NCI-H1092 treated with DMSO at 0.1 percent for 48 hours (cell line): ENCODE measurements at regions not wholly inside any gene's neighbourhood (a gene's known extent, or its start where the extent isn't known, plus 50 kb on each side); places are given as distances from the start of the nearest gene placed in this dataset.
"Not testable (repeated sequence)": the region's sequence is repeated elsewhere in the genome, so short reads cannot be mapped to it uniquely, and the experiment has no call there.

Experiments
- DNase-seq: peaks from one replicate; lab custom pipeline; 2025; lab: John Stamatoyannopoulos, UW

GRCh38 chr6:22106961-22107360 is 189.9 kb downstream of the PRL start:
- no peak for DNase-seq

- no peak for DNase-seq
These were observed 188.6 kb downstream of the PRL start for GRCh38 chr6:22108199-22108598.

- no peak for DNase-seq
These were observed 186.8 kb downstream of the PRL start for GRCh38 chr6:22110061-22110460.

GRCh38 chr6:22112461-22112860 is 184.4 kb downstream of the PRL start:
- DNase-seq = no peak

GRCh38 chr6:22113026-22113766 is 183.6 kb downstream of the PRL start:
- DNase-seq = no peak

GRCh38 chr6:22115559-22115958 is 181.3 kb downstream of the PRL start:
- DNase-seq = no peak

GRCh38 chr6:22117631-22118030 is 179.2 kb downstream of the PRL start:
- DNase-seq = no peak

GRCh38 chr6:22119500-22119899 is 177.3 kb downstream of the PRL start:
- no peak for DNase-seq

- DNase-seq = no peak
These were observed 172.1 kb downstream of the PRL start for GRCh38 chr6:22124756-22125155.

- no peak for DNase-seq
These were observed 169.9 kb downstream of the PRL start for GRCh38 chr6:22126910-22127309.

- DNase-seq = no peak
These were observed 167.1 kb downstream of the PRL start for GRCh38 chr6:22129751-22130150.

GRCh38 chr6:22132656-22133055 is 164.2 kb downstream of the PRL start:
- DNase-seq = no peak

- DNase-seq = no peak
These were observed 163.5 kb downstream of the PRL start for GRCh38 chr6:22133357-22133756.

- DNase-seq = no peak
These were observed 162.5 kb downstream of the PRL start for GRCh38 chr6:22134308-22134707.

- DNase-seq = no peak
These were observed 161.4 kb downstream of the PRL start for GRCh38 chr6:22135395-22135794.

- not testable (repeated sequence) for DNase-seq
These were observed 156.1 kb downstream of the PRL start for GRCh38 chr6:22140736-22141135.

- peak; percentile 87 for DNase-seq
These were observed 155.5 kb downstream of the PRL start for GRCh38 chr6:22141241-22141745.

- DNase-seq = no peak
These were observed 154.0 kb downstream of the PRL start for GRCh38 chr6:22142856-22143255.

- peak; percentile 18 for DNase-seq
These were observed 151.5 kb downstream of the PRL start for GRCh38 chr6:22145376-22145775.

- DNase-seq = peak; percentile 63
These were observed 150.8 kb downstream of the PRL start for GRCh38 chr6:22145823-22146677.

GRCh38 chr6:22146678-22146930 is 150.2 kb downstream of the PRL start:
- DNase-seq = no peak

- no peak for DNase-seq
These were observed 149.7 kb downstream of the PRL start for GRCh38 chr6:22146931-22147701.
